HepG2 (cell line): ENCODE measurements at regions not wholly inside any gene's neighbourhood (a gene's known extent, or its start where the extent isn't known, plus 50 kb on each side); places are given as distances from the start of the nearest gene placed in this dataset.

Source experiments
- ATAC-seq: fragments of 200-7000 bp; cut with Tn5 transposase; 3 replicates; pipeline ENCODE4 v1.9.1; 2020; ENCODE audit warnings: mild to moderate bottlenecking, moderate library complexity
- BruUV-seq: library from RNA; stranded (reverse); fragments of 400-500 nt; replicated peaks from 2 replicates; lab custom pipeline; 2021; lab: Mats Ljungman, UMichigan
- CTCF ChIA-PET: fragments of 300-600 bp; formaldehyde crosslinking; extraction: SDS; loops from one replicate; lab custom pipeline; 2021; ENCODE audit warnings: low total read pairs, inconsistent platforms, low intra/inter-chr PET ratio; lab: Yijun Ruan, JAX
- POLR2A ChIA-PET: fragments of 350-600 bp; sonication (Branson Sonifier 250); formaldehyde crosslinking; loops from one replicate; lab custom pipeline; 2020; ENCODE audit warnings: antibody characterized with exemption, inconsistent platforms; lab: Yijun Ruan, JAX
- DNase-seq: peaks from one replicate; pipeline ENCODE4 v3.0.0-alpha.2; 2015; ENCODE audit warnings: low spot score
- FAIRE-seq: peaks from 3 replicates; lab custom pipeline; 2011; peaks lifted over from hg19 to GRCh38; lab: Jason Lieb, UNC
- H2AFZ ChIP-seq: one replicate; pipeline ENCODE4 v1.6.1; 2011; ENCODE audit warnings: low read length, inconsistent platforms
- H3K27ac ChIP-seq: fragments of 300-600 bp; 3 replicates; pipeline ENCODE4 v1.8.0; 2011; ENCODE audit warnings: mixed run types, mild to moderate bottlenecking, mixed read lengths, low read length, inconsistent platforms; ENCODE audit not compliant: insufficient read depth; ENCODE audit errors: extremely low read length
- H3K27me3 ChIP-seq, 2 experiments: fragments of 200-600 bp in 1 of 2; 2 replicates in 1 of 2; 3 replicates in 1 of 2; pipeline versions ENCODE4 v1.6.0 to v1.8.0; 2011; ENCODE audit warnings: low read length in 2 of 2, mild to moderate bottlenecking in 2 of 2, moderate library complexity in 2 of 2, inconsistent platforms in 1 of 2; ENCODE audit not compliant: insufficient read depth in 2 of 2, control insufficient read depth in 1 of 2
- H3K36me3 ChIP-seq, 2 experiments: fragments of 200-600 bp in 1 of 2; replicated peaks in 1 of 2; 2 replicates in 1 of 2; 3 replicates in 1 of 2; pipeline versions ENCODE4 v1.5.1 to v1.8.0; 2011; ENCODE audit warnings: low read length in 2 of 2, inconsistent platforms in 1 of 2; ENCODE audit not compliant: insufficient read depth in 2 of 2, control insufficient read depth in 1 of 2
- H3K4me1 ChIP-seq: 2 replicates; pipeline ENCODE4 v1.5.1; 2012; ENCODE audit warnings: low read length, inconsistent platforms; ENCODE audit not compliant: insufficient read depth
- H3K4me2 ChIP-seq: 2 replicates; pipeline ENCODE4 v1.6.0; 2011; ENCODE audit warnings: low read depth, low read length, inconsistent platforms
- H3K4me3 ChIP-seq, 3 experiments: fragments of 200-600 bp in 1 of 3; sonication (generic), shearing (Covaris generic) in 1 of 3; replicated peaks in 1 of 3; 2 replicates each; pipeline ENCODE4 v1.5.1; 2011 to 2016; ENCODE audit warnings: low read length in 3 of 3, inconsistent platforms in 2 of 3, low read depth in 2 of 3, mild to moderate bottlenecking in 2 of 3, control low read depth in 1 of 3, mixed read lengths in 1 of 3; ENCODE audit not compliant: insufficient read depth in 1 of 3
- H3K79me2 ChIP-seq: one replicate; pipeline ENCODE4 v1.6.1; 2011; ENCODE audit warnings: low read length, inconsistent platforms; ENCODE audit not compliant: insufficient read depth
- H3K9ac ChIP-seq: 2 replicates; pipeline ENCODE4 v1.6.0; 2011; ENCODE audit warnings: mild to moderate bottlenecking, low read depth, low read length, inconsistent platforms; ENCODE audit not compliant: insufficient read depth
- H3K9me3 ChIP-seq: 2 replicates; pipeline ENCODE4 v1.5.1; 2012; ENCODE audit warnings: mild to moderate bottlenecking, low read length
- H4K20me1 ChIP-seq: 2 replicates; pipeline ENCODE4 v1.6.0; 2011; ENCODE audit warnings: inconsistent platforms, mild to moderate bottlenecking, low read length, moderate library complexity; ENCODE audit not compliant: insufficient read depth
- BRCA1 ChIP-seq: sonication (generic); formaldehyde crosslinking; IDR thresholded peaks from 2 replicates; pipeline ENCODE4 v1.4.0; 2020; ENCODE audit warnings: missing genetic modification reagents
- HDAC2 ChIP-seq: sonication (generic); formaldehyde crosslinking; IDR thresholded peaks from 2 replicates; pipeline ENCODE4 v1.4.0; 2020; ENCODE audit warnings: missing genetic modification reagents
- HOXD1 ChIP-seq: sonication (generic); formaldehyde crosslinking; IDR thresholded peaks from 2 replicates; pipeline ENCODE4 v1.5.0; 2020; ENCODE audit warnings: missing genetic modification reagents
- KAT7 ChIP-seq: IDR thresholded peaks from 2 replicates; pipeline ENCODE4 v1.6.1; 2018; ENCODE audit warnings: borderline replicate concordance, missing compliant biosample characterization
- MAFG ChIP-seq: sonication (generic); formaldehyde crosslinking; IDR thresholded peaks from 2 replicates; pipeline ENCODE4 v1.5.1; 2020; ENCODE audit warnings: mild to moderate bottlenecking, missing genetic modification reagents
- NONO ChIP-seq, 2 experiments: fragments of 450-650 bp in 1 of 2; sonication (generic) in 1 of 2; formaldehyde crosslinking in 1 of 2; IDR thresholded peaks in 1 of 2; conservative IDR thresholded peaks in 1 of 2; 2 replicates each; pipeline versions ENCODE4 v1.6.1 to v1.8.0; 2017 to 2022; ENCODE audit warnings: mild to moderate bottlenecking in 1 of 2, missing genetic modification reagents in 1 of 2, moderate library complexity in 1 of 2
- RBM22 ChIP-seq: fragments of 200-400 bp; formaldehyde crosslinking; optimal IDR thresholded peaks from 2 replicates; pipeline ENCODE3; 2017; ENCODE audit warnings: mild to moderate bottlenecking, low read length, moderate library complexity
- SRF ChIP-seq: IDR thresholded peaks from 2 replicates; pipeline ENCODE4 v1.6.1; 2011; ENCODE audit warnings: mild to moderate bottlenecking, low read depth, low read length, moderate library complexity
- THAP11 ChIP-seq: IDR thresholded peaks from 2 replicates; pipeline ENCODE4 v1.6.1; 2016; ENCODE audit warnings: missing biosample characterization, missing genetic modification reagents
- ZNF136 ChIP-seq: sonication (generic); formaldehyde crosslinking; IDR thresholded peaks from 2 replicates; pipeline ENCODE4 v1.8.1; 2022; ENCODE audit warnings: low read depth, mild to moderate bottlenecking, moderate library complexity, missing genetic modification reagents
- ZNF383 ChIP-seq: sonication (generic); formaldehyde crosslinking; IDR thresholded peaks from 2 replicates; pipeline ENCODE4 v1.4.0; 2020; ENCODE audit warnings: missing genetic modification reagents, mild to moderate bottlenecking, borderline replicate concordance
- ZNF44 ChIP-seq: sonication (generic); formaldehyde crosslinking; IDR thresholded peaks from 2 replicates; pipeline ENCODE4 v1.5.1; 2020; ENCODE audit warnings: mild to moderate bottlenecking, missing genetic modification reagents
- ZNF672 ChIP-seq: sonication (generic); formaldehyde crosslinking; IDR thresholded peaks from 2 replicates; pipeline ENCODE4 v1.8.1; 2022; ENCODE audit warnings: missing genetic modification reagents
- WGBS: methylation state at CpG from one replicate; pipeline ENCODE4 v1.1.6; 2017; ENCODE audit warnings: low lambda C conversion rate; 5-methylcytosine and 5-hydroxymethylcytosine counted together
- in situ Hi-C: cut with HindIII; loops from 2 replicates; pipeline ENCODE4 v1.10.0; 2017; ENCODE audit warnings: low pct_unique_long_range_greater_than_20kb; ENCODE audit not compliant: extremely low pct_ligation_motif_present
- intact Hi-C: fragments of 100-400 bp; cut with micrococcal nuclease; formaldehyde crosslinking; loops from one replicate; pipeline ENCODE4 v1.10.0; 2022; ENCODE audit not compliant: unreplicated experiment
- TF ChIP-seq, protein P1 (sequence below): sonication (generic); formaldehyde crosslinking; IDR thresholded peaks from 2 replicates; pipeline ENCODE4 v1.4.0; 2020; ENCODE audit warnings: mild to moderate bottlenecking, missing genetic modification reagents
- TF ChIP-seq, protein P2 (sequence below): IDR thresholded peaks from 2 replicates; pipeline ENCODE4 v1.6.1; 2016; ENCODE audit warnings: low read depth, missing genetic modification reagents, missing compliant biosample characterization

DNA sequence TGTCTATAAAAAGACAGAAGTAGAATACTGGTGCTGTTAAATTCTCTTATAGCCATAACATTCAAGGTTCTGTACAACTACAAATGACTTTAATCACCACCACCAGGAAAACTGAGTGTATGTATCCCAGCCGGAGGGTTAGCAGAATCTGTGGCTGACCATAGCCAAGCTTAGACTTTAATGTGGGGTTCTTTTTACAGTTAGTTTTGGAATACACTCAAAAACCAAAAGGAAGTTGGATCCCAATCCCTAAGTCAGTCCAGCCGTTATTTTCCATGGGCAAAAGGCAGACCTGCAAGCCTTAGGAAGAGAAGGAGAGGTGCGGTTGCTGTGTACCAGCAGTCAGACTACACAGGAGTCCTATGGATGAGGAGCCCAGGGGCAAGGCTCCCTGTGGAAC is 179.8 kb downstream of the ENC1 start:
- H3K36me3 ChIP-seq = no peaks in the 10 kb centered on the region
- no peak overlapping the region for H3K27ac ChIP-seq
- H3K4me3 ChIP-seq = no peak overlapping the region
- no peak overlapping the region for H3K4me2 ChIP-seq
- H3K9ac ChIP-seq = no peak overlapping the region
- no peak for TF ChIP-seq SRF
- in situ Hi-C loops (no loop called here), intact Hi-C loops (no loop called here)
- ChIA-PET POLR2A (no interaction called here), CTCF (no interaction called here)
- H4K20me1 ChIP-seq = no peaks in the 10 kb centered on the region
- peaks cover 0 to 3% of the 10 kb centered on the region in 2 experiments; a peak in 1 of 5 replicates for H3K27me3 ChIP-seq
- no peak overlapping the region for H2AFZ ChIP-seq
- ATAC-seq = no peak
- no TSS peak for BruUV-seq
- no peaks in the 10 kb centered on the region for H3K9me3 ChIP-seq
- FAIRE-seq = no peak
- DNase-seq = no peak
- peaks cover 11% of the 10 kb centered on the region for H3K4me1 ChIP-seq
- WGBS = 68% methylated on average over 3 of the region's 3 CpGs
- no peaks in the 10 kb centered on the region for H3K79me2 ChIP-seq

DNA sequence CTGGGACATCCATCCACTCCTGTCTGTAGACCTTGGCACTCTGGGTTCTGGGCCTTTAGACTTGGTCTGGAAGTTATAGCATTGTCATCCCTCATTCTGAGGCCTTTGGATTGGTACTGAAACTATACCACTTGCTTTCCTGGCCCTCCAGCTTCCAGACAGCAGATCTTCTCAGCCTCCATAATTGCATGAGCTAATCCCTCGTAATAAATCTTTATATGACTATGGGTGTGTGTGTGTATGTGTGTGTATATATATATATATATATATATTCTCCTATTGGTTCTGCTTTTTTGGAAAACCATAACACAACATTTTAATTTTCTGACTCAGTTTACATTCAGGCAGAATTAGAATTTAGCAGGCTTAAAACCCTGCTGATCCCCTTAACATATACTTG is 180.5 kb downstream of the ENC1 start:
- Histone ChIP-seq H3K9me3 (no peaks in the 10 kb centered on the region), H3K4me2 (no peak overlapping the region), H3K36me3 (no peaks in the 10 kb centered on the region), H2AFZ (no peak overlapping the region), H4K20me1 (no peaks in the 10 kb centered on the region), H3K27ac (no peak overlapping the region), H3K79me2 (no peaks in the 10 kb centered on the region), H3K4me3 (no peak overlapping the region), H3K9ac (no peak overlapping the region), H3K27me3 (peaks cover 0 to 3% of the 10 kb centered on the region in 2 experiments; a peak in 1 of 5 replicates), H3K4me1 (peaks cover 4% of the 10 kb centered on the region)
- in situ Hi-C loops (no loop called here), intact Hi-C loops (no loop called here)
- no peak for FAIRE-seq
- 61% methylated on average over 1 of the region's 1 CpG for WGBS
- CTCF ChIA-PET = no interaction called here
- BruUV-seq = no TSS peak
- POLR2A ChIA-PET = no interaction called here
- no peak for DNase-seq
- ATAC-seq = no peak
- TF ChIP-seq RBM22 (no peak), ZNF383 (CRISPR knock-in tag) (no peak), ZNF672 (CRISPR knock-in tag) (no peak), MAFG (CRISPR knock-in tag) (no peak), HOXD1 (CRISPR knock-in tag) (no peak), NONO (IDR thresholded peaks at IDR 0.05) (no peak), NONO (CRISPR knock-in tag; conservative IDR thresholded peaks at IDR 0.05) (no peak), HDAC2 (no peak), ZNF136 (CRISPR knock-in tag) (no peak), BRCA1 (no peak), THAP11 (CRISPR knock-in tag) (no peak), ZNF44 (CRISPR knock-in tag) (no peak), KAT7 (CRISPR knock-in tag) (no peak)
- TF ChIP-seq, protein P1, sequence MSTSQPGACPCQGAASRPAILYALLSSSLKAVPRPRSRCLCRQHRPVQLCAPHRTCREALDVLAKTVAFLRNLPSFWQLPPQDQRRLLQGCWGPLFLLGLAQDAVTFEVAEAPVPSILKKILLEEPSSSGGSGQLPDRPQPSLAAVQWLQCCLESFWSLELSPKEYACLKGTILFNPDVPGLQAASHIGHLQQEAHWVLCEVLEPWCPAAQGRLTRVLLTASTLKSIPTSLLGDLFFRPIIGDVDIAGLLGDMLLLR (CRISPR knock-in tag) = no peak
- TF ChIP-seq, protein P2, sequence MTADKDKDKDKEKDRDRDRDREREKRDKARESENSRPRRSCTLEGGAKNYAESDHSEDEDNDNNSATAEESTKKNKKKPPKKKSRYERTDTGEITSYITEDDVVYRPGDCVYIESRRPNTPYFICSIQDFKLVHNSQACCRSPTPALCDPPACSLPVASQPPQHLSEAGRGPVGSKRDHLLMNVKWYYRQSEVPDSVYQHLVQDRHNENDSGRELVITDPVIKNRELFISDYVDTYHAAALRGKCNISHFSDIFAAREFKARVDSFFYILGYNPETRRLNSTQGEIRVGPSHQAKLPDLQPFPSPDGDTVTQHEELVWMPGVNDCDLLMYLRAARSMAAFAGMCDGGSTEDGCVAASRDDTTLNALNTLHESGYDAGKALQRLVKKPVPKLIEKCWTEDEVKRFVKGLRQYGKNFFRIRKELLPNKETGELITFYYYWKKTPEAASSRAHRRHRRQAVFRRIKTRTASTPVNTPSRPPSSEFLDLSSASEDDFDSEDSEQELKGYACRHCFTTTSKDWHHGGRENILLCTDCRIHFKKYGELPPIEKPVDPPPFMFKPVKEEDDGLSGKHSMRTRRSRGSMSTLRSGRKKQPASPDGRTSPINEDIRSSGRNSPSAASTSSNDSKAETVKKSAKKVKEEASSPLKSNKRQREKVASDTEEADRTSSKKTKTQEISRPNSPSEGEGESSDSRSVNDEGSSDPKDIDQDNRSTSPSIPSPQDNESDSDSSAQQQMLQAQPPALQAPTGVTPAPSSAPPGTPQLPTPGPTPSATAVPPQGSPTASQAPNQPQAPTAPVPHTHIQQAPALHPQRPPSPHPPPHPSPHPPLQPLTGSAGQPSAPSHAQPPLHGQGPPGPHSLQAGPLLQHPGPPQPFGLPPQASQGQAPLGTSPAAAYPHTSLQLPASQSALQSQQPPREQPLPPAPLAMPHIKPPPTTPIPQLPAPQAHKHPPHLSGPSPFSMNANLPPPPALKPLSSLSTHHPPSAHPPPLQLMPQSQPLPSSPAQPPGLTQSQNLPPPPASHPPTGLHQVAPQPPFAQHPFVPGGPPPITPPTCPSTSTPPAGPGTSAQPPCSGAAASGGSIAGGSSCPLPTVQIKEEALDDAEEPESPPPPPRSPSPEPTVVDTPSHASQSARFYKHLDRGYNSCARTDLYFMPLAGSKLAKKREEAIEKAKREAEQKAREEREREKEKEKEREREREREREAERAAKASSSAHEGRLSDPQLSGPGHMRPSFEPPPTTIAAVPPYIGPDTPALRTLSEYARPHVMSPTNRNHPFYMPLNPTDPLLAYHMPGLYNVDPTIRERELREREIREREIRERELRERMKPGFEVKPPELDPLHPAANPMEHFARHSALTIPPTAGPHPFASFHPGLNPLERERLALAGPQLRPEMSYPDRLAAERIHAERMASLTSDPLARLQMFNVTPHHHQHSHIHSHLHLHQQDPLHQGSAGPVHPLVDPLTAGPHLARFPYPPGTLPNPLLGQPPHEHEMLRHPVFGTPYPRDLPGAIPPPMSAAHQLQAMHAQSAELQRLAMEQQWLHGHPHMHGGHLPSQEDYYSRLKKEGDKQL (CRISPR knock-in tag) = no peak
